ENCODE measurements at regions not wholly inside any gene's neighbourhood (a gene's known extent, or its start where the extent isn't known, plus 50 kb on each side); places are given as distances from the start of the nearest gene placed in this dataset.

DNA sequence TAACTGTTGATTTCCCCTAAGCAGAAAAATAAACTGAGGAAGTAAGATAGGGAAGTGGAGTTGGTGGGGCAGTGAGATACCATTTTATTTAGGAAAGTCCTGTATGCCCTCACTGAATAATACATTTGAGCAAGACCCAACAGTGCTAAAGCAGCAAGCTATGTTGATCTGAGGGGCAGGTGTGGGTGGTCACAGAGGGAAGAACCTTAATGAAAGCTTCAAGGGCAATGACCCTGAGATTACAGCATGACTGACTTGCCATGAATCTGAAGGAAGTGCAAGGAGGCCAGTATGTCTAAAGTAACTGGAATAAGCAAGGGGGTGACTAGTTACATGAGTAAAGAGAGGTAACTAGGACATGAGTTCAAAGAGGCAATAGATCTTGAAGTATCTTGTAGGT lies 159.5 kb downstream of the CD47 start:
- no TSS peak for BruUV-seq (replicated peaks)
- no peak overlapping the region for H2AFZ ChIP-seq (ENCODE audit: low read length)
- no peak overlapping the region for H3K4me2 ChIP-seq (ENCODE audit: low read length)
- TF ChIP-seq, protein P1, sequence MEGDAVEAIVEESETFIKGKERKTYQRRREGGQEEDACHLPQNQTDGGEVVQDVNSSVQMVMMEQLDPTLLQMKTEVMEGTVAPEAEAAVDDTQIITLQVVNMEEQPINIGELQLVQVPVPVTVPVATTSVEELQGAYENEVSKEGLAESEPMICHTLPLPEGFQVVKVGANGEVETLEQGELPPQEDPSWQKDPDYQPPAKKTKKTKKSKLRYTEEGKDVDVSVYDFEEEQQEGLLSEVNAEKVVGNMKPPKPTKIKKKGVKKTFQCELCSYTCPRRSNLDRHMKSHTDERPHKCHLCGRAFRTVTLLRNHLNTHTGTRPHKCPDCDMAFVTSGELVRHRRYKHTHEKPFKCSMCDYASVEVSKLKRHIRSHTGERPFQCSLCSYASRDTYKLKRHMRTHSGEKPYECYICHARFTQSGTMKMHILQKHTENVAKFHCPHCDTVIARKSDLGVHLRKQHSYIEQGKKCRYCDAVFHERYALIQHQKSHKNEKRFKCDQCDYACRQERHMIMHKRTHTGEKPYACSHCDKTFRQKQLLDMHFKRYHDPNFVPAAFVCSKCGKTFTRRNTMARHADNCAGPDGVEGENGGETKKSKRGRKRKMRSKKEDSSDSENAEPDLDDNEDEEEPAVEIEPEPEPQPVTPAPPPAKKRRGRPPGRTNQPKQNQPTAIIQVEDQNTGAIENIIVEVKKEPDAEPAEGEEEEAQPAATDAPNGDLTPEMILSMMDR (conservative IDR thresholded peaks at IDR 0.05; ENCODE audit: low read length): no peak
- TF ChIP-seq EZH2phosphoT487 (IDR thresholded peaks at IDR 0.05; ENCODE audit: borderline replicate concordance, low read depth, low read length): no peak
- no peaks in the 10 kb centered on the region for H3K4me1 ChIP-seq (ENCODE audit: insufficient read depth, low read length, poor library complexity, severe bottlenecking)
- no peak overlapping the region for H3K27ac ChIP-seq (ENCODE audit: low read depth, low read length, poor library complexity, severe bottlenecking)
- H3K9me2 ChIP-seq (ENCODE audit: insufficient read depth, low read length): no peaks in the 10 kb centered on the region
- no peak for DNase-seq (ENCODE audit: low spot score)
- no peaks in the 10 kb centered on the region for H3K36me3 ChIP-seq (ENCODE audit: insufficient read depth, low read length)
- intact Hi-C loops (cut with micrococcal nuclease; ENCODE audit: unreplicated experiment): no loop called here
- H3K4me3 ChIP-seq (ENCODE audit: low read depth, low read length, poor library complexity, severe bottlenecking): no peak overlapping the region
- no peaks in the 10 kb centered on the region for H3K9me3 ChIP-seq (ENCODE audit: low read length)
- H4K20me1 ChIP-seq (ENCODE audit: insufficient read depth, low read length): no peaks in the 10 kb centered on the region
- ChIA-PET POLR2A (no interaction called here), CTCF (ENCODE audit: unreplicated experiment) (no interaction called here)
- no peaks in the 10 kb centered on the region for H3K79me2 ChIP-seq (ENCODE audit: insufficient read depth, low read depth, low read length)

DNA sequence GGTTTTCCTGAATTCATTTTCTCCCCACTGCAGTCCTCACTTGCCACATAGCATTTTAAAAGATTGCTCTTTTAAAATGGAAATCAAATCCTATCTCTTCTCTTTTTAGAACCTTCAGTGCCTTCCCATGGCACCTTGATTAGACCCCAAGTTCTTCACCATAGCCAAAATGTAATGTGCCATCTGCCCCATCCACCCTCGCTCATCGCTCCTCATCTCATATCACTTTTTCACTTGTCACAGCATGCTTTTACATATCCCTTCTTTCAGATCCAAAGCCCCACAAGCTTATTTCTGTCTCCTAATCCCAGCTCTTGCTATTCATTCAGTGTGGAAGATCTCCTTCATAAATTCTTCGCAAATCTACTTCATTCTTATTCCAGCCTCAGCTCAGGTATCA lies 161.7 kb downstream of the CD47 start:
- Histone ChIP-seq H3K27ac (ENCODE audit: low read depth, low read length, poor library complexity, severe bottlenecking) (no peak overlapping the region), H3K79me2 (ENCODE audit: insufficient read depth, low read depth, low read length) (no peaks in the 10 kb centered on the region), H4K20me1 (ENCODE audit: insufficient read depth, low read length) (no peaks in the 10 kb centered on the region), H2AFZ (ENCODE audit: low read length) (no peak overlapping the region), H3K4me1 (ENCODE audit: insufficient read depth, low read length, poor library complexity, severe bottlenecking) (no peaks in the 10 kb centered on the region), H3K4me3 (ENCODE audit: low read depth, low read length, poor library complexity, severe bottlenecking) (no peak overlapping the region), H3K36me3 (ENCODE audit: insufficient read depth, low read length) (no peaks in the 10 kb centered on the region), H3K4me2 (ENCODE audit: low read length) (no peak overlapping the region), H3K9me3 (ENCODE audit: low read length) (no peaks in the 10 kb centered on the region), H3K9me2 (ENCODE audit: insufficient read depth, low read length) (no peaks in the 10 kb centered on the region)
- POLR2A ChIA-PET: interaction anchor here (0.8 kb wide), 1 partner anchor 308 kb away, joined by 4 read pairs; no protein-coding TSS in a partner anchor
- intact Hi-C loops (cut with micrococcal nuclease; ENCODE audit: unreplicated experiment): no loop called here
- TF ChIP-seq, protein P1 (conservative IDR thresholded peaks at IDR 0.05; ENCODE audit: low read length): no peak
- TF ChIP-seq EZH2phosphoT487 (IDR thresholded peaks at IDR 0.05; ENCODE audit: borderline replicate concordance, low read depth, low read length): no peak
- CTCF ChIA-PET (ENCODE audit: unreplicated experiment): no interaction called here
- no peak for DNase-seq (ENCODE audit: low spot score)
- BruUV-seq (replicated peaks): no TSS peak

DNA sequence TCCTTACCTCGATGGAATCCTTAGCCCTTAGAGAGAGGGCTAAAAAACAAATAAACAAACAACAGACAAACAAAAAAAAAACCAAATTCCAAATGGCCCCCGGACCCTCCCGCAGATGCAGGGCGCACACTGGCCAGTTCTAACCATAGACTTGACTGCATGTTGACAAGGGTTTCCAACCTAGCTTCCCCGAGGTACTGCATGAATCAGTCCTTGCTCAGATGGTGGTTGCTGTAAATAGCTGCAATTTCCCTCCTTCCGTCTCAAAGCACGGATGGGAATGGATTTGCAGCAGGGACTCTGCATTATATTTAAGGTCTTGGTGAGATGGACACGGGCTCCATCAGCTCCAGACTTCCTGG lies 162.8 kb downstream of the CD47 start:
- POLR2A ChIA-PET: no interaction called here
- Histone ChIP-seq H2AFZ (ENCODE audit: low read length) (no peak overlapping the region), H3K4me2 (ENCODE audit: low read length) (no peak overlapping the region; the same call in 1 of the 2 replicates), H3K9me3 (ENCODE audit: low read length) (no peaks in the 10 kb centered on the region), H3K4me1 (ENCODE audit: insufficient read depth, low read length, poor library complexity, severe bottlenecking) (no peaks in the 10 kb centered on the region), H3K79me2 (ENCODE audit: insufficient read depth, low read depth, low read length) (no peaks in the 10 kb centered on the region), H3K4me3 (ENCODE audit: low read depth, low read length, poor library complexity, severe bottlenecking) (no peak overlapping the region), H4K20me1 (ENCODE audit: insufficient read depth, low read length) (no peaks in the 10 kb centered on the region), H3K36me3 (ENCODE audit: insufficient read depth, low read length) (no peaks in the 10 kb centered on the region), H3K27ac (ENCODE audit: low read depth, low read length, poor library complexity, severe bottlenecking) (no peak overlapping the region), H3K9me2 (ENCODE audit: insufficient read depth, low read length) (no peaks in the 10 kb centered on the region)
- BruUV-seq (replicated peaks): no TSS peak
- TF ChIP-seq EZH2phosphoT487 (IDR thresholded peaks at IDR 0.05; ENCODE audit: borderline replicate concordance, low read depth, low read length): no peak
- TF ChIP-seq, protein P1 (conservative IDR thresholded peaks at IDR 0.05; ENCODE audit: low read length): no peak
- CTCF ChIA-PET (ENCODE audit: unreplicated experiment): no interaction called here
- DNase-seq (ENCODE audit: low spot score): no peak
- intact Hi-C loops (cut with micrococcal nuclease; ENCODE audit: unreplicated experiment): no loop called here

Data from OCI-LY7 (cell line).